Neural crest cell (in vitro differentiated cells): ENCODE measurements at regions not wholly inside any gene's neighbourhood (a gene's known extent, or its start where the extent isn't known, plus 50 kb on each side); places are given as distances from the start of the nearest gene placed in this dataset.

ENCODE experiments used
- DNase-seq: peaks from one replicate; pipeline ENCODE4 v3.0.0; 2021; ENCODE audit warnings: low read depth, mixed read lengths, low spot score
- H3K27ac Mint-ChIP-seq: one replicate; pipeline ENCODE4 v1.8.0; 2021; ENCODE audit warnings: mild to moderate bottlenecking, mixed read lengths; ENCODE audit not compliant: unreplicated experiment
- H3K27me3 Mint-ChIP-seq: 2 replicates; pipeline ENCODE4 v1.8.0; 2021; ENCODE audit warnings: low read depth, mild to moderate bottlenecking, mixed read lengths
- H3K36me3 Mint-ChIP-seq: 2 replicates; pipeline ENCODE4 v1.8.0; 2021; ENCODE audit warnings: low read depth, mild to moderate bottlenecking, mixed read lengths
- H3K4me1 Mint-ChIP-seq: 2 replicates; pipeline ENCODE4 v1.8.0; 2021; ENCODE audit warnings: mixed read lengths
- H3K4me3 Mint-ChIP-seq: one replicate; pipeline ENCODE4 v1.8.0; 2021; ENCODE audit warnings: mild to moderate bottlenecking, mixed read lengths
- H3K9me3 Mint-ChIP-seq: 2 replicates; pipeline ENCODE4 v1.8.0; 2021; ENCODE audit warnings: mixed read lengths
- CTCF ChIP-seq: fragments of 200-600 bp; sonication (generic); conservative IDR thresholded peaks from 2 replicates; pipeline ENCODE4 v1.5.0; 2021; ENCODE audit warnings: antibody characterized with exemption, mild to moderate bottlenecking

GRCh38 chr5:33195431-33196165, 245.2 kb upstream of the TARS1 start:
- no peak overlapping the region for H3K4me3 Mint-ChIP-seq

GRCh38 chr5:33198836-33199235, 241.9 kb upstream of the TARS1 start:
- TF ChIP-seq CTCF, result no peak
- Mint-ChIP-seq H3K36me3 (peaks cover 2% of the 10 kb centered on the region), H3K27ac (no peak overlapping the region), H3K27me3 (no peaks in the 10 kb centered on the region), H3K9me3 (peaks cover 10% of the 10 kb centered on the region), H3K4me1 (peaks cover 8% of the 10 kb centered on the region), H3K4me3 (no peak overlapping the region)
- no peak for DNase-seq

More at GRCh38 chr5:33195431-33196165, 245.2 kb upstream of the TARS1 start:
- peaks cover 14% of the 10 kb centered on the region for H3K9me3 Mint-ChIP-seq
- DNase-seq, result no peak
- H3K4me1 Mint-ChIP-seq, result no peaks in the 10 kb centered on the region
- H3K27me3 Mint-ChIP-seq, result no peaks in the 10 kb centered on the region
- no peak overlapping the region for H3K27ac Mint-ChIP-seq
- peaks cover 2% of the 10 kb centered on the region for H3K36me3 Mint-ChIP-seq
- TF ChIP-seq CTCF, result no peak

- no peak overlapping the region for H3K27ac Mint-ChIP-seq
Measured at GRCh38 chr5:33203931-33204330, 236.8 kb upstream of the TARS1 start.

GRCh38 chr5:33205079-33205478, 235.7 kb upstream of the TARS1 start:
- no peak for TF ChIP-seq CTCF
- no peaks in the 10 kb centered on the region for H3K36me3 Mint-ChIP-seq
- no peak for DNase-seq
- no peaks in the 10 kb centered on the region for H3K27me3 Mint-ChIP-seq
- peaks cover 11% of the 10 kb centered on the region for H3K9me3 Mint-ChIP-seq
- peaks cover 8% of the 10 kb centered on the region for H3K4me1 Mint-ChIP-seq
- H3K27ac Mint-ChIP-seq, result no peak overlapping the region
- H3K4me3 Mint-ChIP-seq, result no peak overlapping the region

More at GRCh38 chr5:33203931-33204330, 236.8 kb upstream of the TARS1 start:
- Mint-ChIP-seq H3K36me3 (no peaks in the 10 kb centered on the region), H3K4me3 (no peak overlapping the region), H3K9me3 (peaks cover 8% of the 10 kb centered on the region), H3K4me1 (peaks cover 8% of the 10 kb centered on the region), H3K27me3 (no peaks in the 10 kb centered on the region)
- no peak for TF ChIP-seq CTCF
- DNase-seq, result no peak

- TF ChIP-seq CTCF, result no peak
- Mint-ChIP-seq H3K36me3 (no peaks in the 10 kb centered on the region), H3K9me3 (peaks cover 11% of the 10 kb centered on the region), H3K27me3 (no peaks in the 10 kb centered on the region), H3K4me3 (no peak overlapping the region), H3K4me1 (peaks cover 8% of the 10 kb centered on the region), H3K27ac (no peak overlapping the region)
- DNase-seq, result no peak
Measured at GRCh38 chr5:33205727-33206410, 234.9 kb upstream of the TARS1 start.
